Fibroblast of lung (primary cell): ENCODE measurements at regions not wholly inside any gene's neighbourhood (a gene's known extent, or its start where the extent isn't known, plus 50 kb on each side); places are given as distances from the start of the nearest gene placed in this dataset.

Source experiments
- DNase-seq, 2 donors: peaks; one replicate each; pipeline versions ENCODE4 v3.0.0 to v3.0.0-alpha.2; 2010; ENCODE audit warnings: low read depth in 2 of 2
- H2AFZ ChIP-seq: 2 replicates; pipeline ENCODE4 v1.5.1; 2012; ENCODE audit warnings: low read length, control low read depth, inconsistent platforms
- H3K27ac ChIP-seq: 2 replicates; pipeline ENCODE4 v1.5.1; 2011; ENCODE audit warnings: low read length, control low read depth; ENCODE audit not compliant: insufficient read depth
- H3K27me3 ChIP-seq: 2 replicates; pipeline ENCODE4 v1.5.1; 2011; ENCODE audit warnings: mild to moderate bottlenecking, low read length; ENCODE audit not compliant: control insufficient read depth, insufficient read depth
- H3K36me3 ChIP-seq: 2 replicates; pipeline ENCODE4 v1.5.1; 2011; ENCODE audit warnings: low read length; ENCODE audit not compliant: control insufficient read depth, insufficient read depth
- H3K4me1 ChIP-seq: 2 replicates; pipeline ENCODE4 v1.5.1; 2011; ENCODE audit warnings: low read length; ENCODE audit not compliant: control insufficient read depth, insufficient read depth; ENCODE audit errors: extremely low read depth
- H3K4me2 ChIP-seq: 2 replicates; pipeline ENCODE4 v1.5.1; 2011; ENCODE audit warnings: low read length, control low read depth; ENCODE audit not compliant: insufficient read depth; ENCODE audit errors: extremely low read depth
- H3K4me3 ChIP-seq, 4 experiments: fragments of 200-600 bp in 1 of 4; sonication (generic) in 1 of 4; replicated peaks in 1 of 4; 2 replicates each; pipeline ENCODE4 v1.5.1; 2011 to 2016; ENCODE audit warnings: low read length in 4 of 4, low read depth in 3 of 4, mild to moderate bottlenecking in 3 of 4, control low read depth in 2 of 4, inconsistent platforms in 1 of 4, mixed read lengths in 1 of 4; ENCODE audit not compliant: insufficient read depth in 1 of 4; ENCODE audit errors: control extremely low read depth in 1 of 4
- H3K79me2 ChIP-seq: 2 replicates; pipeline ENCODE4 v1.5.1; 2012; ENCODE audit warnings: mild to moderate bottlenecking, low read length, inconsistent platforms; ENCODE audit not compliant: control insufficient read depth, insufficient read depth
- H3K9ac ChIP-seq: 2 replicates; pipeline ENCODE4 v1.5.1; 2011; ENCODE audit warnings: mild to moderate bottlenecking, low read length, control low read depth; ENCODE audit not compliant: insufficient read depth
- H3K9me3 ChIP-seq: 2 replicates; pipeline ENCODE4 v1.5.1; 2012; ENCODE audit warnings: low read depth, low read length; ENCODE audit not compliant: control insufficient read depth, insufficient read depth
- H4K20me1 ChIP-seq: 2 replicates; pipeline ENCODE4 v1.5.1; 2011; ENCODE audit warnings: low read length; ENCODE audit not compliant: control insufficient read depth, insufficient read depth; ENCODE audit errors: extremely low read depth
- CTCF ChIP-seq, 2 donors: IDR thresholded peaks in 1 of 2; conservative IDR thresholded peaks in 1 of 2; 1 replicate in 1 of 2; 2 replicates in 1 of 2; pipeline ENCODE4 v1.5.1; 2011 to 2012; ENCODE audit warnings: low read length in 2 of 2, control low read depth in 1 of 2, inconsistent platforms in 1 of 2, low read depth in 1 of 2, mild to moderate bottlenecking in 1 of 2
- EZH2 ChIP-seq: IDR thresholded peaks from 2 replicates; pipeline ENCODE4 v1.5.1; 2012; ENCODE audit warnings: low read length, control low read depth, mild to moderate bottlenecking; ENCODE audit errors: missing control alignments

DNA sequence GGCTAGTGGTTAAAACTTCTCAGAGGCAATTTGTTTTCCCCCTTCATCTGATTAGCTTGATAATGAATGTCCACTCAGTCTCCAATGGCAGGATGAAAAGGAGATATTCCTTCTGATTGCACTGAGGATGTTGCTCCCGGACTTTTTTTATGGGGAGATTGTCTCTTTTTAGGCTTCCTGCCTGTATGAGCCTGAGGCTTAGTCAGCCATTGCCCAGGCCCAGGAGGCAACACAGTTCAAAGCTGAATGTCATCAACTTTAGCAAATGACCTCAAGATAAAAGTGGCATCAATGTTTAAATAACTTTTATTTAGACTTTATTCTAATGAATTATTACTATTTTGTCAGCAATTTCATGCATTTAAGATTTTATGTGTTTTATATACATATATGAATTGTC, 162.9 kb upstream of the PTBP2 start:
- H3K4me2 ChIP-seq: no peak overlapping the region
- TF ChIP-seq EZH2 (no peak), CTCF (conservative IDR thresholded peaks at IDR 0.05 in 1 of 2, IDR thresholded peaks at IDR 0.05 in 1 of 2; ENCODE audit: low read depth in 1 of 2, low read length in 2 of 2) (no peak)
- H3K4me1 ChIP-seq: peaks cover 7% of the 10 kb centered on the region
- H3K4me3 ChIP-seq: no peak overlapping the region
- H3K79me2 ChIP-seq: no peaks in the 10 kb centered on the region
- H3K27me3 ChIP-seq: no peaks in the 10 kb centered on the region
- H3K27ac ChIP-seq: peak overlapping the region; percentile 75
- no peaks in the 10 kb centered on the region for H3K9me3 ChIP-seq
- no peak overlapping the region for H3K9ac ChIP-seq
- no peak for DNase-seq
- H4K20me1 ChIP-seq: no peaks in the 10 kb centered on the region
- H2AFZ ChIP-seq: no peak overlapping the region
- H3K36me3 ChIP-seq: no peaks in the 10 kb centered on the region

DNA sequence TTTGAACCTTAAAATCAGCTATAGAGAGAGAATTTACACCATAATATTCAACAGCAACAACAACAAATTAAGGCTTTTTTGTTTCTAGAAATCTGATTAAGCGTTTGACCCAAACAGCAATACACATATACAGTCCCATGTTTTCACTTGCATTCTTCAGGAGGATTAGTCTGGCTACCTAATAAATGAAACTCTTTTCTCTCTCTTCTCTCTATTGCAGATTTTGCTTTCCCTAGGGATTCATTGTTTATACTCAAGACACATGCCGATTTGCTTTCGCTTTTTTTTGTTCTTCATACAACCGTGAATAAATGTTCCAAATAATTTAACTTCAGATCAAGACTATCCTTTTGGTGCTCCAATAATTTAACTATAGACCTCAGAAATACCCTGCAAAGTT, 162.4 kb upstream of the PTBP2 start:
- Histone ChIP-seq H3K27ac (peak overlapping the region; percentile 75), H3K36me3 (no peaks in the 10 kb centered on the region), H4K20me1 (no peaks in the 10 kb centered on the region), H3K79me2 (no peaks in the 10 kb centered on the region), H3K4me3 (peak overlapping the region in 1 of 4 experiments; percentile 24), H3K4me2 (peak overlapping the region; percentile 83), H2AFZ (no peak overlapping the region), H3K27me3 (no peaks in the 10 kb centered on the region), H3K9me3 (no peaks in the 10 kb centered on the region), H3K4me1 (peaks cover 7% of the 10 kb centered on the region), H3K9ac (no peak overlapping the region)
- TF ChIP-seq EZH2: no peak
- no peak for TF ChIP-seq CTCF (conservative IDR thresholded peaks at IDR 0.05 in 1 of 2, IDR thresholded peaks at IDR 0.05 in 1 of 2; ENCODE audit: low read depth in 1 of 2, low read length in 2 of 2)
- peak in 1 of 2 donors; percentile 34 for DNase-seq

DNA sequence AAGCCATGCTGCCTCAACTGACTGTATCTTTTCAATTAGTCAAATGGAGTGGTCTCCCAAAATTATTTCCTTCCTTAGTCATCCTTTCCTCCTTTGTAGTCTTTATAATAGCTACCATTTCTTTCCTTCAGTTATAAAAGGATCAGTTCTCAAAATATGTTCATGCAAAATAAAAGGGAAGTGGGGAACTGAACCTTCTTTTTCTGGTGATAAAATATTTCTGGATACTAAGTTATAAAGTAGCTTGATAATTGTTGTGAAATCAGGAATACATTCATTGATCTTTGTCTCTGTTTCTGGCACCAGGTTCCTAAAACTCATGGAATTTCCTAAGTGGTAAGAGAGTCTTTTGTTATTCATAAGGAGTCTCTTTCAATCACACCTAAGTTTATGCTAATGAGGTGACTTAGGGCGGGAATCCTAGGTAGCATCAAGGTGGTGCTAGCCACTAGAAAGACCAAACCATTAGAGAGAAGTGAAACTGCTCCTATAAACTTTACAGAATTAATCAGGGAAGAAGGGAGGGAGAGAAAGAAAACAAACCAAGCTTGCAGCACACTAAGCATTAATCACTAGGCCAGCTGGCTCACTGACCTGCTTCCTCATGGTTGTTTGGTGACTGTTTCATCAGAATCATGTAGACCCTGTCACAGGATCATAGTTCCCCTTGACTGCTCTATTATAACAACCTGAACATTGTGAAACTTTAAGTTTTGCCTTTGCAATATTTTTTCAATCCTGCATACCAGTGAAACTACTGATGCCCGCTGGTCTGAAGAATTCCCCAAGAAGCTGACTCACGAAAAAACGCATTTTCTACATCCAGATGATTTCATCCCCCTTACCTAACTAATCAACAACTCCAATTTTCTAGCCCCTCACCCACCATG, 161.6 kb upstream of the PTBP2 start:
- H2AFZ ChIP-seq: no peak overlapping the region
- peaks cover 7% of the 10 kb centered on the region for H3K4me1 ChIP-seq
- TF ChIP-seq CTCF (conservative IDR thresholded peaks at IDR 0.05 in 1 of 2, IDR thresholded peaks at IDR 0.05 in 1 of 2; ENCODE audit: low read depth in 1 of 2, low read length in 2 of 2) (no peak), EZH2 (no peak)
- no peaks in the 10 kb centered on the region for H3K9me3 ChIP-seq
- peak overlapping the region; percentile 75 for H3K27ac ChIP-seq
- no peaks in the 10 kb centered on the region for H3K36me3 ChIP-seq
- H3K27me3 ChIP-seq: no peaks in the 10 kb centered on the region
- DNase-seq: peak; percentile 98 to 99
- no peaks in the 10 kb centered on the region for H3K79me2 ChIP-seq
- peak overlapping the region; percentile 83 for H3K4me2 ChIP-seq
- H3K4me3 ChIP-seq: peak overlapping the region in 3 of 4 experiments; percentile 14 to 24 (median 20)
- H4K20me1 ChIP-seq: no peaks in the 10 kb centered on the region
- no peak overlapping the region for H3K9ac ChIP-seq
